ENCODE measurements at regions not wholly inside any gene's neighbourhood (a gene's known extent, or its start where the extent isn't known, plus 50 kb on each side); places are given as distances from the start of the nearest gene placed in this dataset.

GRCh38 chr9:30075451-30076199 is 2308.8 kb upstream of the ACO1 start (continued):
- TF ChIP-seq RELA (IDR thresholded peaks at IDR 0.05; ENCODE audit: borderline replicate concordance, partially characterized antibody) (peak; percentile 88), IKZF2 (IDR thresholded peaks at IDR 0.05) (peak; percentile 85 to 89), HSF1 (IDR thresholded peaks at IDR 0.05; ENCODE audit: low read depth, low read length) (no peak), TCF7 (IDR thresholded peaks at IDR 0.05; ENCODE audit: borderline replicate concordance) (peak; percentile 38; the same call in 1 of the 2 replicates), ATF2 (IDR thresholded peaks at IDR 0.05; ENCODE audit: low read length) (peak; percentile 46; the same call in 1 of the 2 replicates), ZZZ3 (IDR thresholded peaks at IDR 0.05; ENCODE audit: control insufficient read depth, insufficient read length, low read depth) (no peak), CREM (IDR thresholded peaks at IDR 0.05; ENCODE audit: low read depth) (peak; percentile 40; the same call in 1 of the 2 replicates), POU2F2 (IDR thresholded peaks at IDR 0.05; ENCODE audit: borderline replicate concordance, low read depth, low read length) (no peak), BCL3 (IDR thresholded peaks at IDR 0.05; ENCODE audit: borderline replicate concordance, insufficient read depth, low read depth, low read length, poor library complexity, severe bottlenecking) (peak; percentile 72), ZSCAN29 (IDR thresholded peaks at IDR 0.05) (no peak), FOXM1 (IDR thresholded peaks at IDR 0.05; ENCODE audit: low read depth, low read length) (peak; percentile 52; the same call in 1 of the 2 replicates), ASH2L (IDR thresholded peaks at IDR 0.05; ENCODE audit: borderline replicate concordance, low read depth) (no peak), DPF2 (IDR thresholded peaks at IDR 0.05) (peak; percentile 96), EZH2 (IDR thresholded peaks at IDR 0.05; ENCODE audit: borderline replicate concordance, control insufficient read depth, low read depth, low read length) (no peak), CTCF (IDR thresholded peaks at IDR 0.05 in 2 of 3, conservative IDR thresholded peaks at IDR 0.05 in 1 of 3; ENCODE audit: control insufficient read depth in 2 of 3, extremely low read depth in 1 of 3, insufficient read depth in 1 of 3, low read depth in 3 of 3, low read length in 3 of 3) (no peak), YBX1 (IDR thresholded peaks at IDR 0.05) (no peak), ZNF592 (IDR thresholded peaks at IDR 0.05) (no peak), CBX5 (IDR thresholded peaks at IDR 0.05; ENCODE audit: low read depth) (no peak), IKZF1 (conservative IDR thresholded peaks at IDR 0.05) (peak; percentile 79)
